Activated T-cell treated with anti-CD3 and anti-CD28 coated beads, Interleukin-2, amount 50 U/mL, for 1 hour (primary cell): ENCODE measurements at regions not wholly inside any gene's neighbourhood (a gene's known extent, or its start where the extent isn't known, plus 50 kb on each side); places are given as distances from the start of the nearest gene placed in this dataset.
"Not testable (repeated sequence)": the region's sequence is repeated elsewhere in the genome, so short reads cannot be mapped to it uniquely, and the experiment has no call there.

Experiments
- DNase-seq: peaks from one replicate; pipeline ENCODE4 v3.0.0-alpha.2; 2020

GRCh38 chr11:15825976-15826650 is 530.2 kb downstream of the SOX6 start:
- DNase-seq = no peak

- no peak for DNase-seq
These were observed 529.5 kb downstream of the SOX6 start for GRCh38 chr11:15826826-15827225.

- no peak for DNase-seq
These were observed 528.0 kb downstream of the SOX6 start for GRCh38 chr11:15828215-15828853.

GRCh38 chr11:15829312-15829711 is 527.0 kb downstream of the SOX6 start:
- no peak for DNase-seq

GRCh38 chr11:15830741-15831428 is 525.5 kb downstream of the SOX6 start:
- DNase-seq = no peak

GRCh38 chr11:15835788-15836411 is 520.4 kb downstream of the SOX6 start:
- no peak for DNase-seq

- no peak for DNase-seq
These were observed 519.6 kb downstream of the SOX6 start for GRCh38 chr11:15836795-15837194.

- DNase-seq = no peak
These were observed 518.4 kb downstream of the SOX6 start for GRCh38 chr11:15837901-15838489.

- no peak for DNase-seq
These were observed 517.3 kb downstream of the SOX6 start for GRCh38 chr11:15839061-15839460.

GRCh38 chr11:15840966-15841365 is 515.4 kb downstream of the SOX6 start:
- DNase-seq = no peak

- no peak for DNase-seq
These were observed 514.2 kb downstream of the SOX6 start for GRCh38 chr11:15841931-15842740.

- no peak for DNase-seq
These were observed 513.0 kb downstream of the SOX6 start for GRCh38 chr11:15843309-15843872.

- no peak for DNase-seq
These were observed 511.1 kb downstream of the SOX6 start for GRCh38 chr11:15845261-15845660.

GRCh38 chr11:15848631-15849168 is 507.6 kb downstream of the SOX6 start:
- no peak for DNase-seq

- DNase-seq = no peak
These were observed 507.1 kb downstream of the SOX6 start for GRCh38 chr11:15849257-15849656.

- DNase-seq = not testable (repeated sequence)
These were observed 506.0 kb downstream of the SOX6 start for GRCh38 chr11:15850335-15850734.

GRCh38 chr11:15851051-15851498 is 505.3 kb downstream of the SOX6 start:
- DNase-seq = no peak

- DNase-seq = no peak
These were observed 504.2 kb downstream of the SOX6 start for GRCh38 chr11:15852179-15852578.

GRCh38 chr11:15854245-15854644 is 502.1 kb downstream of the SOX6 start:
- DNase-seq = no peak

GRCh38 chr11:15858881-15859280 is 497.5 kb downstream of the SOX6 start:
- DNase-seq = no peak

- no peak for DNase-seq
These were observed 496.9 kb downstream of the SOX6 start for GRCh38 chr11:15859411-15859810.

GRCh38 chr11:15861256-15861655 is 495.1 kb downstream of the SOX6 start:
- no peak for DNase-seq
